NB4 (cell line): ENCODE measurements at regions not wholly inside any gene's neighbourhood (a gene's known extent, or its start where the extent isn't known, plus 50 kb on each side); places are given as distances from the start of the nearest gene placed in this dataset.

Source experiments
- CTCF ChIP-seq: IDR thresholded peaks from one replicate; pipeline ENCODE4 v1.5.1; 2012; ENCODE audit warnings: low read depth, low read length
- MAX ChIP-seq: IDR thresholded peaks from 2 replicates; pipeline ENCODE4 v1.6.1; 2011; ENCODE audit warnings: low read depth, low read length
- MYC ChIP-seq: IDR thresholded peaks from 2 replicates; pipeline ENCODE4 v1.6.1; 2011; ENCODE audit warnings: low read depth, low read length
- POLR2A ChIP-seq: IDR thresholded peaks from 2 replicates; pipeline ENCODE4 v1.6.1; 2011; ENCODE audit warnings: mild to moderate bottlenecking; ENCODE audit not compliant: insufficient read length; ENCODE audit errors: extremely low read depth

DNA sequence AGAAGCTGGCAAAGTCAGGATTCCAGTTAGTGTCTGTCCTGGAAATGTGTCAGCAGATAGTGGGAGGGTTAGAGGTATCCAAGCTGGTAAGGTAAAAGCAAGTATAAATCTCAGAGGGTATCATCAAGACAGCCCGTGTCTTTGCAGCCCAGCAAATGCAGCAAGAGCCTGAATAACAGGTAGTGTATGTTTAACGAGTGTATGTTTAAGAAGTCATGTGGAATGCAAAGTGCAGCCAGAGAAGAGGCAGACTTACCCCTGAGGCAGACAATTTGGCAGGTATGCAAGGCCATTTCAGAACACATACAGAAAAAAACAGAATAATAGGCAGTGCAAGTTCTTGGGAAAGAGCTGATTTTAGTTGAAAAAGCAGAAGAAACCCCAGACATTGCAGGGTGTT lies 411.0 kb upstream of the NEGR1 start:
- TF ChIP-seq CTCF (no peak), POLR2A (no peak), MAX (no peak), MYC (no peak)
